ENCODE measurements at regions not wholly inside any gene's neighbourhood (a gene's known extent, or its start where the extent isn't known, plus 50 kb on each side); places are given as distances from the start of the nearest gene placed in this dataset.

DNA sequence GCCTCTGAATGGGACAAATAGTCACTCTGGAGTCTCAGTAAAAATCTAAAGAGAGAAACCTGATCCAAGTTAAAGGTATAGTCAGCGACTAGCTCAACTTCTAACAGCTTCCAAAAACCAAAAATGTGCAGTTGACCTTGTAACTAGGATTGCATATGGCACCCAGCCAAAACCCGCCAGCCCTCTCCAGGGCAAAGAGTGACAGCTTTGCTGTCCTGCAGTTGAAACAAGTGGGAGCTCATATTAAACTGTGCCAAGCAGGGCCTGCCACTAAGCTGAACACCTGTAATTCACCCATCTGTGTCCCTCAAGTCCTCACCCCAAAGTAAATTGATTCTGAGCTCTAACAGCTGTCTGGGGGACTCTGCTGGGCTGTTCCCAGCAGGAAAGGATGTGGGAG, 695.3 kb downstream of the MAFB start:
- no peak for TF ChIP-seq CTCF (conservative IDR thresholded peaks at IDR 0.05 in 1 of 2, IDR thresholded peaks at IDR 0.05 in 1 of 2; ENCODE audit: extremely low read depth in 1 of 2, insufficient read depth in 1 of 2, low read depth in 1 of 2, low read length in 2 of 2)
- no peak for TF ChIP-seq EZH2 (IDR thresholded peaks at IDR 0.05; ENCODE audit: borderline replicate concordance, low read length)
